ENCODE measurements at regions not wholly inside any gene's neighbourhood (a gene's known extent, or its start where the extent isn't known, plus 50 kb on each side); places are given as distances from the start of the nearest gene placed in this dataset.

- H3K4me1 ChIP-seq, result peaks cover 14% of the 10 kb centered on the region
These were observed 147.0 kb upstream of the NECTIN1 start for GRCh38 chr11:119875841-119876600.

GRCh38 chr11:119874660-119875238, 145.7 kb upstream of the NECTIN1 start:
- WGBS, result 77% methylated on average over 15 of the region's 15 CpGs
- TF ChIP-seq CTCF (IDR thresholded peaks at IDR 0.05) (no peak), EP300 (IDR thresholded peaks at IDR 0.05) (no peak), POLR2AphosphoS5 (IDR thresholded peaks at IDR 0.05) (no peak), POLR2A (IDR thresholded peaks at IDR 0.05) (no peak)
- Histone ChIP-seq H3K27me3 (peaks cover 24% of the 10 kb centered on the region), H3K36me3 (no peaks in the 10 kb centered on the region), H3K4me3 (no peak overlapping the region), H3K27ac (no peak overlapping the region), H3K4me1 (peaks cover 14% of the 10 kb centered on the region), H3K9me3 (no peaks in the 10 kb centered on the region)
- DNase-seq (ENCODE audit: low spot score in 2 of 2), result no peak

More at GRCh38 chr11:119875841-119876600, 147.0 kb upstream of the NECTIN1 start:
- TF ChIP-seq EP300 (IDR thresholded peaks at IDR 0.05), result no peak
- TF ChIP-seq POLR2A (IDR thresholded peaks at IDR 0.05), result no peak
- no peak for TF ChIP-seq CTCF (IDR thresholded peaks at IDR 0.05)
- no peak for TF ChIP-seq POLR2AphosphoS5 (IDR thresholded peaks at IDR 0.05)
- Histone ChIP-seq H3K9me3 (no peaks in the 10 kb centered on the region), H3K4me3 (no peak overlapping the region), H3K27ac (no peak overlapping the region), H3K36me3 (no peaks in the 10 kb centered on the region), H3K27me3 (peaks cover 20% of the 10 kb centered on the region)
- DNase-seq (ENCODE audit: low spot score in 2 of 2), result no peak
- 58% methylated on average over 6 of the region's 7 CpGs for WGBS

- Histone ChIP-seq H3K27ac (no peak overlapping the region), H3K36me3 (no peaks in the 10 kb centered on the region), H3K4me3 (no peak overlapping the region), H3K9me3 (no peaks in the 10 kb centered on the region), H3K4me1 (peaks cover 14% of the 10 kb centered on the region), H3K27me3 (peaks cover 32% of the 10 kb centered on the region)
- no peak for DNase-seq (ENCODE audit: low spot score in 2 of 2)
- 84% methylated on average over 14 of the region's 17 CpGs for WGBS
- TF ChIP-seq CTCF (IDR thresholded peaks at IDR 0.05) (no peak), POLR2AphosphoS5 (IDR thresholded peaks at IDR 0.05) (no peak)
These were observed 144.9 kb upstream of the NECTIN1 start for GRCh38 chr11:119873761-119874421.

GRCh38 chr11:119872611-119873310, 143.8 kb upstream of the NECTIN1 start:
- H3K36me3 ChIP-seq, result no peaks in the 10 kb centered on the region
- WGBS, result 69% methylated on average over 11 of the region's 11 CpGs
- H3K4me3 ChIP-seq, result no peak overlapping the region
- H3K9me3 ChIP-seq, result no peaks in the 10 kb centered on the region
- no peak for TF ChIP-seq EP300 (IDR thresholded peaks at IDR 0.05)
- no peak for TF ChIP-seq POLR2A (IDR thresholded peaks at IDR 0.05)
- no peak for TF ChIP-seq CTCF (IDR thresholded peaks at IDR 0.05)
- no peak for TF ChIP-seq POLR2AphosphoS5 (IDR thresholded peaks at IDR 0.05)
- no peak for DNase-seq (ENCODE audit: low spot score in 2 of 2)
- no peak overlapping the region for H3K27ac ChIP-seq
- peaks cover 14% of the 10 kb centered on the region for H3K4me1 ChIP-seq
- H3K27me3 ChIP-seq, result peaks cover 40% of the 10 kb centered on the region
